ENCODE measurements at regions not wholly inside any gene's neighbourhood (a gene's known extent, or its start where the extent isn't known, plus 50 kb on each side); places are given as distances from the start of the nearest gene placed in this dataset.
"Not testable (repeated sequence)": the region's sequence is repeated elsewhere in the genome, so short reads cannot be mapped to it uniquely, and the experiment has no call there.

GRCh38 chr15:59794229-59794886, 105.2 kb upstream of the BNIP2 start:
- peaks cover 3 to 23% (median 12%) of the 10 kb centered on the region in 5 donors for H3K27me3 ChIP-seq (ENCODE audit: control insufficient read depth in 5 of 5, insufficient read depth in 4 of 5, low read length in 5 of 5)
- no peak overlapping the region for H3K4me3 ChIP-seq (ENCODE audit: low read depth in 1 of 5, low read length in 5 of 5)

GRCh38 chr15:59792359-59792758, 103.2 kb upstream of the BNIP2 start:
- Histone ChIP-seq H3K9ac (ENCODE audit: low read length in 5 of 5) (no peak overlapping the region), H3K4me3 (ENCODE audit: low read depth in 1 of 5, low read length in 5 of 5) (no peak overlapping the region), H3K27ac (ENCODE audit: low read depth, low read length) (no peak overlapping the region), H3K27me3 (ENCODE audit: control insufficient read depth in 5 of 5, insufficient read depth in 4 of 5, low read length in 5 of 5) (peaks cover 3 to 23% (median 12%) of the 10 kb centered on the region in 5 donors), H3K9me3 (ENCODE audit: control insufficient read depth in 5 of 5, low read length in 5 of 5) (no peaks in the 10 kb centered on the region), H3K4me1 (ENCODE audit: control insufficient read depth in 5 of 5, insufficient read depth in 5 of 5, low read length in 5 of 5) (no peaks in the 10 kb centered on the region), H3K36me3 (ENCODE audit: control insufficient read depth in 5 of 5, insufficient read depth in 5 of 5, low read length in 5 of 5) (no peaks in the 10 kb centered on the region)

More at GRCh38 chr15:59794229-59794886, 105.2 kb upstream of the BNIP2 start:
- H3K9me3 ChIP-seq (ENCODE audit: control insufficient read depth in 5 of 5, low read length in 5 of 5): no peaks in the 10 kb centered on the region
- H3K4me1 ChIP-seq (ENCODE audit: control insufficient read depth in 5 of 5, insufficient read depth in 5 of 5, low read length in 5 of 5): no peaks in the 10 kb centered on the region
- H3K27ac ChIP-seq (ENCODE audit: low read depth, low read length): no peak overlapping the region
- H3K9ac ChIP-seq (ENCODE audit: low read length in 5 of 5): no peak overlapping the region
- H3K36me3 ChIP-seq (ENCODE audit: control insufficient read depth in 5 of 5, insufficient read depth in 5 of 5, low read length in 5 of 5): no peaks in the 10 kb centered on the region

- peaks cover 3 to 23% (median 12%) of the 10 kb centered on the region in 5 donors for H3K27me3 ChIP-seq (ENCODE audit: control insufficient read depth in 5 of 5, insufficient read depth in 4 of 5, low read length in 5 of 5)
- no peak overlapping the region for H3K9ac ChIP-seq (ENCODE audit: low read length in 5 of 5)
- H3K4me1 ChIP-seq (ENCODE audit: control insufficient read depth in 5 of 5, insufficient read depth in 5 of 5, low read length in 5 of 5): no peaks in the 10 kb centered on the region
- no peaks in the 10 kb centered on the region for H3K36me3 ChIP-seq (ENCODE audit: control insufficient read depth in 5 of 5, insufficient read depth in 5 of 5, low read length in 5 of 5)
- H3K9me3 ChIP-seq (ENCODE audit: control insufficient read depth in 5 of 5, low read length in 5 of 5): no peaks in the 10 kb centered on the region
- H3K27ac ChIP-seq (ENCODE audit: low read depth, low read length): no peak overlapping the region
- no peak overlapping the region for H3K4me3 ChIP-seq (ENCODE audit: low read depth in 1 of 5, low read length in 5 of 5)
Observed at GRCh38 chr15:59791755-59792154, 102.6 kb upstream of the BNIP2 start.

DNA sequence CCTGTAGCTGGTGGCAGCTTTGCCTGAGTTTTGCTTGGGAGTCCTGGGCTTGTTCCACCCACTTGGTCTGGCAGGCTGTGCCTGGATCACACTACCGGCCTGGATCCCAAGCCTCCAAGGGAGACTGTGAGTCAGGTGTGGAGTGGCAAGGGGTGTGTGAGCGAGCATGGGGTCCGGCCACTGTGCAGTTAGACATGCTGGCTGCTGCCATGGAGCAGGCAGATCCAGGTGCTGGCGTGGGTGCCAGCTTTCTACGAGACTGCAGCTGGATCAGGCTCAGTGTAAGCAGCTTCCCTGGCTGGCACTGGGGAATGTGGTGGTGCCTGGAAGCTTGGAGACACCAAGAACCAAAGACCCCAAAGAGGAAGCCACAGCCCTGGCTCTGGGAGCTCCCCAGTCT, 102.0 kb upstream of the BNIP2 start:
- Histone ChIP-seq H3K27me3 (ENCODE audit: control insufficient read depth in 5 of 5, insufficient read depth in 4 of 5, low read length in 5 of 5) (peaks cover 3 to 23% (median 12%) of the 10 kb centered on the region in 5 donors), H3K4me3 (ENCODE audit: low read depth in 1 of 5, low read length in 5 of 5) (no peak overlapping the region), H3K9ac (ENCODE audit: low read length in 5 of 5) (no peak overlapping the region), H3K36me3 (ENCODE audit: control insufficient read depth in 5 of 5, insufficient read depth in 5 of 5, low read length in 5 of 5) (no peaks in the 10 kb centered on the region), H3K4me1 (ENCODE audit: control insufficient read depth in 5 of 5, insufficient read depth in 5 of 5, low read length in 5 of 5) (no peaks in the 10 kb centered on the region), H3K9me3 (ENCODE audit: control insufficient read depth in 5 of 5, low read length in 5 of 5) (no peaks in the 10 kb centered on the region), H3K27ac (ENCODE audit: low read depth, low read length) (no peak overlapping the region)

DNA sequence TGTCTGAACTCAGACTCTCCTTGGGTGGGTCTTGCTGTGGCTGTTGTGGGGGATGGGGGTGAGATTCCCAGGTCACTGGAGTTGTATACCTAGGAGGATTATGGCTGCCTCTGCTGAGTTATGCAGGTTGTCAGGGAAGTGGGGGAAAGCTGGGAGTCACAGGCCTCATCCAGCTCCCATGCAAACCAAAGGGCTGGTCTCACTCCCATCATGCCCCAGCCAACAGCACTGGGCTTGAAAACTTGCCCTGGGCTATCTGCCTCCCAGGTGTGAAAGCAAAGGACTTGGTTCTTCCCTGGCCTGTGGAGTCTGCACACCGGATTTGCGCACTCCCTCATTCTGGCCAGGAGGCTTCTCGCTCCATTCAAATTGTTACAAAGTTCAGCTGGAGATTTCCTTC, 97.3 kb upstream of the BNIP2 start:
- H3K36me3 ChIP-seq (ENCODE audit: control insufficient read depth in 5 of 5, insufficient read depth in 5 of 5, low read length in 5 of 5); H3K4me3 ChIP-seq (ENCODE audit: low read depth in 1 of 5, low read length in 5 of 5); H3K4me1 ChIP-seq (ENCODE audit: control insufficient read depth in 5 of 5, insufficient read depth in 5 of 5, low read length in 5 of 5); H3K27ac ChIP-seq (ENCODE audit: low read depth, low read length); H3K9ac ChIP-seq (ENCODE audit: low read length in 5 of 5); H3K9me3 ChIP-seq (ENCODE audit: control insufficient read depth in 5 of 5, low read length in 5 of 5): not testable (repeated sequence)
- peaks cover 1 to 10% (median 7%) of the 10 kb centered on the region in 5 donors for H3K27me3 ChIP-seq (ENCODE audit: control insufficient read depth in 5 of 5, insufficient read depth in 4 of 5, low read length in 5 of 5)

DNA sequence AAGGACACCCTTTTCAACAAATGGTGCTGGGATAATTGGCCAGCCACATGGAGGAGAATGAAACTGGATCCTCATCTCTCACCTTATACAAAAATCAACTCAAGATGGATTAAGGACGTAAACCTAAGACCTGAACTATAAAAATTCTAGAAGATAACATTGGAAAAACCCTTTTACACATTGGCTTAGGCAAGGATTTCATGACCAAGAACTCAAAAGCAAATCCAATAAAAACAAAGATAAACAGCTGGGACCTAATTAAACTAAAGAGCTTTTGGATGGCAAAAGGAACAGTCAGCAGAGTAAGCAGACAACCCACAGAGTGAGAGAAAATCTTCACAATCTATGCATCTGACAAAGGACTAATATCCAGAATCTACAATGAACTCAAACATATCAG, 96.9 kb upstream of the BNIP2 start:
- H3K9ac ChIP-seq (ENCODE audit: low read length in 5 of 5): not testable (repeated sequence)

DNA sequence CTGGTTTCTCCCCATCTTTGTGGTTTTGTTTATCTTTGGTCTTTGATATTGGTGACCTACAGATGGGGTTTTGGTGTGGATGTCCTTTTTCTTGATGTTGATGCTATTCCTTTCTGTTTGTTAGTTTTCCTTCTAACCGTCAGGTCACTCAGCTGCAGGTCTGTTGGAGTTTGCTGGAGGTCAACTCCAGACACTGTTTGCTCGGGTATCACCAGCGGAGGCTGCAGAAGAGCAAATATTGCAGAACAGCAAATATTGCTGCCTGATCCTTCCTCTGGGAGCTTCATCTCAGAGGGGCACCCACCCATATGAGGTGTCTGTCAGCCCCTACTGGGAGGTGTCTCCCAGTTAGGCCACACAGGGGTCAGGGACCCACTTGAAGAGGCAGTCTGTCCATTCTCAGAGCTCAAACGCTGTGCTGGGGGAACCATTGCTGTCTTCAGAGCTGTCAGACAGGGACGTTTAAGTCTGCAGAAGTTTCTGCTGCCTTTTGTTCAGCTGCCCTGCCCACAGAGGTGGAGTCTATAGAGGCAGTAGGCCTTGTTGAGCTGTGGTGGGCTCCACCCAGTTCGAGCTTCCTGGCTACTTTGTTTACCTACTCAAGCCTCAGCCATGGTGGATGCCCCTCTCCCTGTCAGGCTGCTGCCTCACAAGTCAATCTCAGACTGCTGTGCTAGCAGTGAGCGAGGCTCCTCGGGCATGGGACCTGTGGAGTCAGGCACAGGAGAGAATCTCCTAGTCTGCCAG, 94.8 kb upstream of the BNIP2 start:
- not testable (repeated sequence) for H3K27ac ChIP-seq (ENCODE audit: low read depth, low read length); H3K4me3 ChIP-seq (ENCODE audit: low read depth in 1 of 5, low read length in 5 of 5); H3K9ac ChIP-seq (ENCODE audit: low read length in 5 of 5); H3K4me1 ChIP-seq (ENCODE audit: control insufficient read depth in 5 of 5, insufficient read depth in 5 of 5, low read length in 5 of 5); H3K27me3 ChIP-seq (ENCODE audit: control insufficient read depth in 5 of 5, insufficient read depth in 4 of 5, low read length in 5 of 5); H3K36me3 ChIP-seq (ENCODE audit: control insufficient read depth in 5 of 5, insufficient read depth in 5 of 5, low read length in 5 of 5); H3K9me3 ChIP-seq (ENCODE audit: control insufficient read depth in 5 of 5, low read length in 5 of 5)

More for the DNA sequence above, 96.9 kb upstream of the BNIP2 start:
- H3K4me1 ChIP-seq (ENCODE audit: control insufficient read depth in 5 of 5, insufficient read depth in 5 of 5, low read length in 5 of 5); H3K36me3 ChIP-seq (ENCODE audit: control insufficient read depth in 5 of 5, insufficient read depth in 5 of 5, low read length in 5 of 5); H3K4me3 ChIP-seq (ENCODE audit: low read depth in 1 of 5, low read length in 5 of 5); H3K27me3 ChIP-seq (ENCODE audit: control insufficient read depth in 5 of 5, insufficient read depth in 4 of 5, low read length in 5 of 5); H3K27ac ChIP-seq (ENCODE audit: low read depth, low read length); H3K9me3 ChIP-seq (ENCODE audit: control insufficient read depth in 5 of 5, low read length in 5 of 5): not testable (repeated sequence)

- Histone ChIP-seq H3K36me3 (ENCODE audit: control insufficient read depth in 5 of 5, insufficient read depth in 5 of 5, low read length in 5 of 5) (no peaks in the 10 kb centered on the region), H3K9ac (ENCODE audit: low read length in 5 of 5) (no peak overlapping the region), H3K4me3 (ENCODE audit: low read depth in 1 of 5, low read length in 5 of 5) (no peak overlapping the region), H3K27me3 (ENCODE audit: control insufficient read depth in 5 of 5, insufficient read depth in 4 of 5, low read length in 5 of 5) (no peaks in the 10 kb centered on the region), H3K9me3 (ENCODE audit: control insufficient read depth in 5 of 5, low read length in 5 of 5) (no peaks in the 10 kb centered on the region), H3K27ac (ENCODE audit: low read depth, low read length) (no peak overlapping the region), H3K4me1 (ENCODE audit: control insufficient read depth in 5 of 5, insufficient read depth in 5 of 5, low read length in 5 of 5) (no peaks in the 10 kb centered on the region)
Observed at GRCh38 chr15:59779110-59779509, 90.0 kb upstream of the BNIP2 start.

- H3K36me3 ChIP-seq (ENCODE audit: control insufficient read depth in 5 of 5, insufficient read depth in 5 of 5, low read length in 5 of 5): no peaks in the 10 kb centered on the region
- H3K4me1 ChIP-seq (ENCODE audit: control insufficient read depth in 5 of 5, insufficient read depth in 5 of 5, low read length in 5 of 5): no peaks in the 10 kb centered on the region
- no peak overlapping the region for H3K27ac ChIP-seq (ENCODE audit: low read depth, low read length)
- H3K9me3 ChIP-seq (ENCODE audit: control insufficient read depth in 5 of 5, low read length in 5 of 5): no peaks in the 10 kb centered on the region
- no peak overlapping the region for H3K4me3 ChIP-seq (ENCODE audit: low read depth in 1 of 5, low read length in 5 of 5)
- no peak overlapping the region for H3K9ac ChIP-seq (ENCODE audit: low read length in 5 of 5)
- peaks cover 0 to 2% (median 0%) of the 10 kb centered on the region in 5 donors for H3K27me3 ChIP-seq (ENCODE audit: control insufficient read depth in 5 of 5, insufficient read depth in 4 of 5, low read length in 5 of 5)
Observed at GRCh38 chr15:59764775-59765174, 75.7 kb upstream of the BNIP2 start.

DNA sequence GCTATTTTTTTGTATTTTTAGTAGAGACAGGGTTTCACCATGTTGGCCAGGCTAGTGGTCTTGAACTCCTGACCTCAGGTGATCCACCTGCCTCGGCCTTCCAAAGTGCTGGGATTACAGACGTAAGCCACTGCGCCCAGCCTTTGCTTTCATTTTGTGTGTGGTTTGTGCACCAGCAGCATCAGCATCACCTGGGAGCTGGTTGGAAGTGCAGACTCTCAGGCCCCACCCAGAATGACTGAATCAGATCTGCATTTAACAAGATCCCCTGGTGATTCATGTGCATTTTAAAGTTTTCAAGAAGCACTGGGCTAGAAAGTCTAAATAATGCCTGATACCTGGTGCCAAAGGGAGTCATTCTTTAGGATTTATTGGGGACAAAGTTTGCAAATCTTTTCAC, 73.4 kb upstream of the BNIP2 start:
- Histone ChIP-seq H3K9me3 (ENCODE audit: control insufficient read depth in 5 of 5, low read length in 5 of 5) (no peaks in the 10 kb centered on the region), H3K4me3 (ENCODE audit: low read depth in 1 of 5, low read length in 5 of 5) (no peak overlapping the region), H3K9ac (ENCODE audit: low read length in 5 of 5) (no peak overlapping the region), H3K36me3 (ENCODE audit: control insufficient read depth in 5 of 5, insufficient read depth in 5 of 5, low read length in 5 of 5) (no peaks in the 10 kb centered on the region), H3K27ac (ENCODE audit: low read depth, low read length) (no peak overlapping the region), H3K27me3 (ENCODE audit: control insufficient read depth in 5 of 5, insufficient read depth in 4 of 5, low read length in 5 of 5) (peaks cover 0 to 2% (median 0%) of the 10 kb centered on the region in 5 donors), H3K4me1 (ENCODE audit: control insufficient read depth in 5 of 5, insufficient read depth in 5 of 5, low read length in 5 of 5) (no peaks in the 10 kb centered on the region)

Data from subcutaneous abdominal adipose tissue (tissue), 5 donors.